Right lobe of liver (tissue), 6 donors: ENCODE measurements at regions not wholly inside any gene's neighbourhood (a gene's known extent, or its start where the extent isn't known, plus 50 kb on each side); places are given as distances from the start of the nearest gene placed in this dataset.
"Not testable (repeated sequence)": the region's sequence is repeated elsewhere in the genome, so short reads cannot be mapped to it uniquely, and the experiment has no call there.

Source experiments
- ATAC-seq, 4 donors: fragments of 200-7000 bp; cut with Tn5 transposase; one replicate each; pipeline ENCODE4 v1.9.1; 2020; ENCODE audit warnings: mild to moderate bottlenecking in 4 of 4, moderate library complexity in 4 of 4
- DNase-seq, 3 donors: peaks; one replicate each; pipeline ENCODE4 v3.0.0-alpha.2; 2020
- H3K27ac ChIP-seq, 3 donors: fragments of 200-600 bp; one replicate each; pipeline ENCODE4 v1.8.0; 2022
- H3K27me3 ChIP-seq, 2 donors: fragments of 200-600 bp; one replicate each; pipeline ENCODE4 v1.8.0; 2022
- H3K36me3 ChIP-seq, 4 donors: fragments of 200-600 bp; sonication (generic) in 1 of 4; one replicate each; pipeline versions ENCODE4 v1.5.1 to v1.8.0; 2017 to 2022; ENCODE audit warnings: control low read depth in 1 of 4
- H3K4me1 ChIP-seq, 4 donors: fragments of 200-600 bp; sonication (generic) in 1 of 4; one replicate each; pipeline versions ENCODE4 v1.5.1 to v1.8.0; 2017 to 2022; ENCODE audit warnings: control low read depth in 1 of 4
- H3K4me3 ChIP-seq, 3 donors: fragments of 200-600 bp; one replicate each; pipeline ENCODE4 v1.8.0; 2022
- H3K9me3 ChIP-seq, 4 donors: fragments of 200-600 bp; sonication (generic) in 1 of 4; one replicate each; pipeline versions ENCODE4 v1.5.1 to v1.8.0; 2017 to 2022; ENCODE audit warnings: control low read depth in 1 of 4
- CTCF ChIP-seq, 4 donors: fragments of 200-600 bp in 3 of 4; fragments of 450-650 bp in 1 of 4; IDR thresholded peaks; one replicate each; pipeline versions ENCODE4 v1.5.1 to v1.8.0; 2016 to 2022; ENCODE audit warnings: antibody characterized with exemption in 4 of 4, mild to moderate bottlenecking in 2 of 4
- POLR2A ChIP-seq: fragments of 450-650 bp; IDR thresholded peaks from one replicate; pipeline ENCODE4 v1.6.1; 2017; ENCODE audit warnings: antibody characterized with exemption, mild to moderate bottlenecking
- WGBS: methylation state at CpG from one replicate; pipeline ENCODE4 v1.1.6; 2018; ENCODE audit warnings: low coverage, low lambda C conversion rate; ENCODE audit not compliant: insufficient coverage; ENCODE audit errors: missing lambda C conversion rate; 5-methylcytosine and 5-hydroxymethylcytosine counted together
- intact Hi-C, 2 donors: fragments of 100-400 bp; cut with DNase I; formaldehyde crosslinking; loops; one replicate each; pipeline versions ENCODE4 v1.11.2 to v1.14.1; 2022
- donor health status: DM: no; HTN: yes; CAD: no.
- donor health status: DM: no; HTN: no; CAD: no.
- donor health status: DM: no; HTN: no; CAD: no.
- donor health status: DM: no; HTN: yes; CAD: no.
- donor health status: DM: no; HTN: yes; CAD: no.

- H3K36me3 ChIP-seq: no peaks in the 10 kb centered on the region
- TF ChIP-seq POLR2A (no peak), CTCF (IDR thresholded peaks at IDR 0.05) (no peak)
- WGBS: 36% methylated on average over 10 of the region's 10 CpGs
- ATAC-seq (no peak), DNase-seq (no peak)
- H3K27ac ChIP-seq: no peak overlapping the region
- H3K4me1 ChIP-seq: no peaks in the 10 kb centered on the region
- no peaks in the 10 kb centered on the region for H3K9me3 ChIP-seq
- no peak overlapping the region for H3K4me3 ChIP-seq
- intact Hi-C loops: no loop called here
- H3K27me3 ChIP-seq: no peaks in the 10 kb centered on the region
Measured at GRCh38 chr5:17374973-17375742, 122.9 kb upstream of the TAF11L2 start.

DNA sequence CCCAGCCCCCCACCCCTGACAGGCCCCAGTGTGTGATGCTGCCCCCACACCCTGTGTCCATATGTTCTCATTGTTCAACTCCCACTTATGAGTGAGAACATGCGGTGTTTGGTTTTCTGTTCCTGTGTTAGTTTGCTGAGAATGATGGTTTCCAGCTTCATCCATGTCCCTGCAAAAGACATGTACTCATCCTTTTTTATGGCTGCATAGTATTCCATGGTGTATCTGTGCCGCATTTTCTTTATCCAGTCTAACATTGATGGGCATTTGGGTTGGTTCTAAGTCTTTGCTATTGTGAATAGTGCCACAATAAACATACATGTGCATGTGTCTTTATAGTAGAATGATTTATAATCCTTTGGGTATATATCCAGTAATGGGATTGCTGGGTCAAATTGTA, 122.1 kb upstream of the TAF11L2 start:
- H3K9me3 ChIP-seq, DNase-seq, H3K27ac ChIP-seq, H3K36me3 ChIP-seq, ATAC-seq, intact Hi-C loops, H3K27me3 ChIP-seq, H3K4me3 ChIP-seq, H3K4me1 ChIP-seq: not testable (repeated sequence)
- 70% methylated on average over 2 of the region's 2 CpGs for WGBS

DNA sequence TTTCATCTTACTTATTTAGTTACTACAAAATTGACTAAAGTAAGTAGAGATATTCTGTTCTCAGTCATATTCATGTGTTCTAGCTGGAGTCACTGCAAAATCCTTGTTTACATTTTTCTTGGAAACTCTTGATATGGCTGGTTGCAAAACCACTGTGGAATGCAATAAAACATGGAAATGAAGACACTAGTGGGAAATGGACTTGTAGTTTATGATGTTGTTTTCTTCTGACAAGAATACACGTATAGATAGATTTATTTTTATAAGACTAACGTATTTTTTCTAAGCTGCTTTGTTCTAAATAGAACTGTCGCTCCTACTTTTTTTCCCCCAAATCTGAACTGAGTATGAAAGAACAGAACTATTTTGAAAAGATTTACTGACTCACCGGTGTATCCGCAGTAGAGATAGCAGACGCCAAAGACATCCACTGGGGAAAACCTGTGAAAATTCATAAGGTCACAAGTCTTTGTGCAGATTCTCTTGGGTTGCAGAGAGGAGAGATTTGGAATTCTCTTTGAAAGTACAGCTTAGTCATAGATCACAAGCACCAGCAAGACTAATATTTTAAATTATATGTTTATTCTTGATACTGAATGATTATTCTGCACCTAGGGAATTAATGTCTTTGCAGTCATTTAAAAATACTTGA, 119.6 kb upstream of the TAF11L2 start:
- 54% methylated on average over 6 of the region's 6 CpGs for WGBS
- Histone ChIP-seq H3K27ac (no peak overlapping the region), H3K9me3 (no peaks in the 10 kb centered on the region), H3K27me3 (no peaks in the 10 kb centered on the region), H3K36me3 (no peaks in the 10 kb centered on the region), H3K4me1 (no peaks in the 10 kb centered on the region), H3K4me3 (no peak overlapping the region)
- ATAC-seq (no peak), DNase-seq (no peak)
- intact Hi-C loops: no loop called here
- TF ChIP-seq POLR2A: no peak
- TF ChIP-seq CTCF (IDR thresholded peaks at IDR 0.05): no peak

DNA sequence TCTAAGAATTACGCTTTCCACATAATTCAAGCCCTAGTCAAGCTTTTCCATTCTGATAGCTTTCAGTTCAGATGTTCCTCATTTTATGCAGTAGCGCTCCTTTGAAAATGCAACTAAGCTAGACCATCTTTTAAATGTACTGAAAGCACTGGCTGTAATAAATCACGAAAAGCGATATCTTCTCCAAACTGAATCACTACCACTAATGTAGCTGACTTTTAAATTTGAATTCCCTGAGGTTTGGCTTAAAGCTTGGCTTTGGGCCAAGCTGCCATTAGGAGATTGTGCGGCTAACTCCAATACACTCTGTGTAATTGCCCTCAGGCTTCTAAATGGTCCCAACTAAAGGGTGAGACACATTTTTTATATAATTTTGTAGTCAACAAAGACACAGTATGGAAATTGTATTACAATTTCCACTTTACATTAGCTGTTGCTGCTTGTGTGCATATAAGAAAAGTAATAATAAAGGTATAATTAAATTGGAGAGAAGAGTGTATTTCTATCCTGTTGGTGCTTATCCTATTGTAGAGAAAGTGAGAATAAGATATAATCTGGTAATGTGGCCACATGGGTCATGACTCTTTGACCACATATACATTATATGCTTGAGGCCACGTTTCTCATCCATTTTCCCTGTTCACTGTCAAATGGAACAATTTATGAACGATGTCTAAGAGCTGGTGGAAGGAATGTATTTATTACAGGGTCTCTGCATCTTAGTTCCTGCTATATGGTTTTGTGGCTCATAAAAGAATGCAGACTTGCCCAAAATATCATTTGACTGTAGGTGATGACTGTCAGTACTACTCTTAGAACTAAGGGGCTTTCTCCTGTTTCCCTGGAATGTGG, 118.7 kb upstream of the TAF11L2 start:
- no peak for ATAC-seq
- no peaks in the 10 kb centered on the region for H3K4me1 ChIP-seq
- intact Hi-C loops: no loop called here
- no peaks in the 10 kb centered on the region for H3K36me3 ChIP-seq
- no peak overlapping the region for H3K27ac ChIP-seq
- H3K9me3 ChIP-seq: no peaks in the 10 kb centered on the region
- 54% methylated on average over 7 of the region's 7 CpGs for WGBS
- H3K27me3 ChIP-seq: no peaks in the 10 kb centered on the region
- TF ChIP-seq POLR2A: no peak
- no peak for TF ChIP-seq CTCF (IDR thresholded peaks at IDR 0.05)
- DNase-seq: no peak
- no peak overlapping the region for H3K4me3 ChIP-seq

- Histone ChIP-seq H3K4me1 (no peaks in the 10 kb centered on the region), H3K36me3 (no peaks in the 10 kb centered on the region), H3K27ac (no peak overlapping the region), H3K4me3 (no peak overlapping the region), H3K27me3 (no peaks in the 10 kb centered on the region), H3K9me3 (no peaks in the 10 kb centered on the region)
- WGBS: 70% methylated on average over 2 of the region's 2 CpGs
- ATAC-seq: peak; percentile 45 to 69 (median 55)
- no peak for TF ChIP-seq CTCF (IDR thresholded peaks at IDR 0.05)
- TF ChIP-seq POLR2A: no peak
- DNase-seq: peak in 2 of 3 donors; percentile 56 to 65
- intact Hi-C loops: no loop called here
Measured at GRCh38 chr5:17381932-17382331, 116.1 kb upstream of the TAF11L2 start.
